CD14-positive monocyte (primary cell): ENCODE measurements at regions not wholly inside any gene's neighbourhood (a gene's known extent, or its start where the extent isn't known, plus 50 kb on each side); places are given as distances from the start of the nearest gene placed in this dataset.

Source experiments
- DNase-seq, 3 donors: peaks; one replicate each; pipeline ENCODE4 v3.0.0-alpha.2; 2011 to 2022
- H2AFZ ChIP-seq: 2 replicates; pipeline ENCODE4 v1.6.0; 2012; ENCODE audit warnings: mild to moderate bottlenecking, low read depth, low read length, inconsistent platforms; ENCODE audit not compliant: insufficient read depth, poor library complexity, severe bottlenecking
- H3K27ac ChIP-seq, 2 donors: 1 replicate in 1 of 2; 2 replicates in 1 of 2; pipeline ENCODE4 v1.5.1; 2012 to 2013; ENCODE audit warnings: low read length in 2 of 2, control low read depth in 1 of 2, inconsistent platforms in 1 of 2, low read depth in 1 of 2, mild to moderate bottlenecking in 1 of 2
- H3K27me3 ChIP-seq, 2 donors: one replicate each; pipeline versions ENCODE4 v1.6.0 to v1.6.1; 2011 to 2013; ENCODE audit warnings: low read length in 2 of 2; ENCODE audit not compliant: control insufficient read depth in 2 of 2, insufficient read depth in 2 of 2
- H3K36me3 ChIP-seq, 2 donors: replicated peaks in 1 of 2; 1 replicate in 1 of 2; 2 replicates in 1 of 2; pipeline versions ENCODE4 v1.5.1 to v1.6.1; 2012 to 2013; ENCODE audit warnings: low read length in 2 of 2, control low read depth in 1 of 2, inconsistent platforms in 1 of 2, mild to moderate bottlenecking in 1 of 2; ENCODE audit not compliant: insufficient read depth in 2 of 2, control insufficient read depth in 1 of 2
- H3K4me1 ChIP-seq, 2 donors: 1 replicate in 1 of 2; 2 replicates in 1 of 2; pipeline versions ENCODE4 v1.5.1 to v1.6.1; 2012 to 2013; ENCODE audit warnings: low read length in 2 of 2, control low read depth in 1 of 2, inconsistent platforms in 1 of 2, mild to moderate bottlenecking in 1 of 2, moderate library complexity in 1 of 2; ENCODE audit not compliant: insufficient read depth in 2 of 2, control insufficient read depth in 1 of 2
- H3K4me2 ChIP-seq: replicated peaks from 2 replicates; pipeline ENCODE3; 2012; ENCODE audit warnings: low read length, moderate library complexity, mild to moderate bottlenecking; ENCODE audit not compliant: poor library complexity, severe bottlenecking; ENCODE audit errors: extremely low read depth
- H3K4me3 ChIP-seq, 3 experiments: fragments of 200-600 bp in 1 of 3; sonication (generic) in 1 of 3; replicated peaks in 1 of 3; 1 replicate in 2 of 3; 2 replicates in 1 of 3; pipeline ENCODE4 v1.5.1; 2011 to 2013; ENCODE audit warnings: low read length in 3 of 3, mild to moderate bottlenecking in 3 of 3, control low read depth in 2 of 3, low read depth in 2 of 3, inconsistent platforms in 1 of 3, moderate library complexity in 1 of 3
- H3K79me2 ChIP-seq: 2 replicates; pipeline ENCODE4 v1.6.0; 2012; ENCODE audit warnings: mild to moderate bottlenecking, control low read depth, inconsistent platforms, low read length, moderate library complexity; ENCODE audit not compliant: insufficient read depth
- H3K9ac ChIP-seq: 2 replicates; pipeline ENCODE4 v1.6.0; 2017; ENCODE audit warnings: low read length, mild to moderate bottlenecking; ENCODE audit not compliant: insufficient read depth, poor library complexity, severe bottlenecking
- H3K9me3 ChIP-seq, 2 donors: replicated peaks in 1 of 2; 1 replicate in 1 of 2; 2 replicates in 1 of 2; pipeline versions ENCODE4 v1.5.1 to v1.6.1; 2012 to 2013; ENCODE audit warnings: low read length in 2 of 2, control low read depth in 1 of 2; ENCODE audit not compliant: control insufficient read depth in 1 of 2, insufficient read depth in 1 of 2
- H4K20me1 ChIP-seq: 2 replicates; pipeline ENCODE4 v1.6.0; 2012; ENCODE audit warnings: mild to moderate bottlenecking, low read length, control low read depth, moderate library complexity; ENCODE audit not compliant: insufficient read depth
- H3K27ac Mint-ChIP-seq, 7 donors: one replicate each; pipeline ENCODE4 v1.8.0; 2020; ENCODE audit warnings: mild to moderate bottlenecking in 7 of 7, mixed read lengths in 7 of 7, moderate library complexity in 6 of 7, inconsistent platforms in 2 of 7
- H3K27me3 Mint-ChIP-seq, 3 donors: one replicate each; pipeline ENCODE4 v1.8.0; 2021 to 2022; ENCODE audit warnings: low read depth in 3 of 3, mild to moderate bottlenecking in 3 of 3, mixed read lengths in 3 of 3, moderate library complexity in 3 of 3, inconsistent platforms in 1 of 3
- H3K36me3 Mint-ChIP-seq, 2 donors: one replicate each; pipeline ENCODE4 v1.8.0; 2020; ENCODE audit warnings: mixed read lengths in 2 of 2, inconsistent platforms in 1 of 2, mild to moderate bottlenecking in 1 of 2
- H3K4me1 Mint-ChIP-seq: one replicate; pipeline ENCODE4 v1.8.0; 2020; ENCODE audit warnings: mild to moderate bottlenecking, mixed read lengths
- H3K4me3 Mint-ChIP-seq, 2 donors: one replicate each; pipeline ENCODE4 v1.8.0; 2020; ENCODE audit warnings: mild to moderate bottlenecking in 2 of 2, mixed read lengths in 2 of 2, moderate library complexity in 1 of 2
- H3K9me3 Mint-ChIP-seq, 7 donors: one replicate each; pipeline ENCODE4 v1.8.0; 2020 to 2022; ENCODE audit warnings: mixed read lengths in 7 of 7, mild to moderate bottlenecking in 6 of 7, moderate library complexity in 6 of 7, inconsistent platforms in 2 of 7
- WGBS: methylation state at CpG from one replicate; pipeline ENCODE4 v1.1.5; 2013; ENCODE audit warnings: missing lambda C conversion rate; ENCODE audit not compliant: insufficient coverage; 5-methylcytosine and 5-hydroxymethylcytosine counted together
- intact Hi-C, 2 donors: fragments of 100-400 bp; cut with micrococcal nuclease; formaldehyde crosslinking; loops; one replicate each; pipeline versions ENCODE4 v1.15.0 to v1.15.1; 2023
- TF ChIP-seq, protein P1 (sequence below): fragments of 200-600 bp; IDR thresholded peaks from one replicate; pipeline ENCODE4 v1.8.0; 2022; ENCODE audit warnings: antibody characterized with exemption, mild to moderate bottlenecking

DNA sequence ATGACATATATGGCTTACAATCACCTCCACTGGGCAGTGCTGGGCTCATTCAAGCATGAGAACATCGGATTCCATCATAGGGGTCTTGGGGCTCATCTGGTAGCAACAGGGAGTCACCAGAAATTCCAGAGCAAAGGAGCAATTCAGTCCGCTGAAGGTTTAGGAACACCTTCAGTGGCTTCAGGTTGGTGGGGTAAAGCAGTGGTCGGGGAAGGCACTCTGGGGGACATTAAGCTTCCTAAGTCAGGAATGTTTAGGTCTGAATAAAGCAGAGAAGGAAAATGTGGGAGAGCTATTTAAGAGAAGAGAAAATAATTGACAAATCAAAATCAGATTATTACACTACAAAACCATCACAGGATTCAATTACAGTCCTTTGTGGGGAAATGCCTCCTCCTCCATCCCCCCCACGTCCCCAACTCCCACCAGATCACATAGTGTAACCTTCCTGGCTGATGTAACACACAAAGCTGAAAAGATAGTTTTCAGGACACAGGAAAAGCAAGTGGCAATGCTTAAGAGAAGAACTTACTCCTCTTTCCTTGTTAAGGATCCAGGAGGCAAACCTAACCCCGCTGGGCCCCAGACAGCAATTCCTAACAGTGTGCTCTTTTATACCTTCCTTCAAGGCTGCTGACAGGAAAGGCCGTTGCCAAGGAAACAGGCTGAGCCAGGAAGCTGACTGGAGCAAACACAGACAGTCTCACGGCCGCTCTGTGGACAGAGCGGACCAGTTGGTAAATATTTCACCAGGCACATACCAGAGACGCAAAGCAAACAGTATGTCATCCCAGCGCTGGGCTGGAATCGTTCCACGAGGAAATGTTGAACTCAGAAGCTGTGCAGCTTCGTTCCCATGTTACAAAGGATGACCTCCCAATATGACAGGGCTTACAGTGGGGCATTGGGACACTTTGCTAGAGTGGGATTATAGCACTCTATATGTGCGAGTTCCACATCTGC is 57.5 kb upstream of the LMCD1 start:
- Mint-ChIP-seq H3K36me3 (no peaks in the 10 kb centered on the region), H3K4me1 (no peaks in the 10 kb centered on the region), H3K4me3 (no peak overlapping the region), H3K9me3 (peaks cover 0 to 4% (median 0%) of the 10 kb centered on the region in 7 donors), H3K27ac (no peak overlapping the region), H3K27me3 (peaks cover 0 to 2% (median 0%) of the 10 kb centered on the region in 3 donors)
- no peak overlapping the region for H3K27ac ChIP-seq
- H3K4me3 ChIP-seq, result no peak overlapping the region
- H4K20me1 ChIP-seq, result no peaks in the 10 kb centered on the region
- intact Hi-C loops, result loop anchor here (5.0 to 10.0 kb wide), 2 partner anchors 178 to 181 kb away; no protein-coding TSS in a partner anchor
- peak overlapping the region; percentile 11 for H2AFZ ChIP-seq
- no peaks in the 10 kb centered on the region for H3K79me2 ChIP-seq
- H3K4me1 ChIP-seq, result no peaks in the 10 kb centered on the region
- no peak overlapping the region for H3K9ac ChIP-seq
- no peak for DNase-seq
- no peaks in the 10 kb centered on the region for H3K36me3 ChIP-seq
- WGBS, result 22% methylated on average over 12 of the region's 15 CpGs
- TF ChIP-seq, protein P1, sequence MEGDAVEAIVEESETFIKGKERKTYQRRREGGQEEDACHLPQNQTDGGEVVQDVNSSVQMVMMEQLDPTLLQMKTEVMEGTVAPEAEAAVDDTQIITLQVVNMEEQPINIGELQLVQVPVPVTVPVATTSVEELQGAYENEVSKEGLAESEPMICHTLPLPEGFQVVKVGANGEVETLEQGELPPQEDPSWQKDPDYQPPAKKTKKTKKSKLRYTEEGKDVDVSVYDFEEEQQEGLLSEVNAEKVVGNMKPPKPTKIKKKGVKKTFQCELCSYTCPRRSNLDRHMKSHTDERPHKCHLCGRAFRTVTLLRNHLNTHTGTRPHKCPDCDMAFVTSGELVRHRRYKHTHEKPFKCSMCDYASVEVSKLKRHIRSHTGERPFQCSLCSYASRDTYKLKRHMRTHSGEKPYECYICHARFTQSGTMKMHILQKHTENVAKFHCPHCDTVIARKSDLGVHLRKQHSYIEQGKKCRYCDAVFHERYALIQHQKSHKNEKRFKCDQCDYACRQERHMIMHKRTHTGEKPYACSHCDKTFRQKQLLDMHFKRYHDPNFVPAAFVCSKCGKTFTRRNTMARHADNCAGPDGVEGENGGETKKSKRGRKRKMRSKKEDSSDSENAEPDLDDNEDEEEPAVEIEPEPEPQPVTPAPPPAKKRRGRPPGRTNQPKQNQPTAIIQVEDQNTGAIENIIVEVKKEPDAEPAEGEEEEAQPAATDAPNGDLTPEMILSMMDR, result no peak
- no peaks in the 10 kb centered on the region for H3K27me3 ChIP-seq
- no peak overlapping the region for H3K4me2 ChIP-seq
- H3K9me3 ChIP-seq, result no peaks in the 10 kb centered on the region

DNA sequence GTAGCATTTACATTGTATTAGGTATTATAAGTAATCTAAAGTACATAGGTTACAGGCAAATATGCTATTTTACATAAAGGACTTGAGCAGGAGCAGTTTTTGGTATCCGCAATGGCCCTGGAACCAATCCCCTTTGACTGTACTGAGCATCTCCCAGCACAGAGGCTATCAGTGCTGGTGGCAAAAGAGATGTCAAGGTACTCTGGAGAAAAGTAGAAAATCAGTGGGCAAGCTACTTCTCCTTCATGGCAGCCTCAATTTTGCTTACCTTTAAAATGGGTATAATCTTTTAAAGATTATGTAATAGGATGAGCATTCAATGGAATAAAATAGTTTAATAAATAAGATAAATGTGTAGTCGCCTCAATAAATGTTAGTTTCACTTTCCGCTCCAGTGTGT is 56.7 kb upstream of the LMCD1 start:
- DNase-seq, result no peak
- H3K4me2 ChIP-seq, result no peak overlapping the region
- H3K27me3 ChIP-seq, result no peaks in the 10 kb centered on the region
- no peaks in the 10 kb centered on the region for H3K36me3 ChIP-seq
- Mint-ChIP-seq H3K4me3 (no peak overlapping the region), H3K27ac (no peak overlapping the region), H3K36me3 (no peaks in the 10 kb centered on the region), H3K27me3 (peaks cover 0 to 2% (median 0%) of the 10 kb centered on the region in 3 donors), H3K4me1 (no peaks in the 10 kb centered on the region), H3K9me3 (peaks cover 0 to 2% (median 0%) of the 10 kb centered on the region in 7 donors)
- no peaks in the 10 kb centered on the region for H3K79me2 ChIP-seq
- intact Hi-C loops, result loop anchor here (5.0 to 10.0 kb wide), 2 partner anchors 177 to 180 kb away; no protein-coding TSS in a partner anchor
- H3K4me3 ChIP-seq, result no peak overlapping the region
- WGBS, result no CpG with 5 or more reads among the region's 3 CpGs
- peak overlapping the region; percentile 11 for H2AFZ ChIP-seq
- no peaks in the 10 kb centered on the region for H3K4me1 ChIP-seq
- TF ChIP-seq, protein P1, result no peak
- H3K9ac ChIP-seq, result no peak overlapping the region
- no peaks in the 10 kb centered on the region for H4K20me1 ChIP-seq
- no peaks in the 10 kb centered on the region for H3K9me3 ChIP-seq
- no peak overlapping the region for H3K27ac ChIP-seq
